ENCODE measurements at regions not wholly inside any gene's neighbourhood (a gene's known extent, or its start where the extent isn't known, plus 50 kb on each side); places are given as distances from the start of the nearest gene placed in this dataset.

DNA sequence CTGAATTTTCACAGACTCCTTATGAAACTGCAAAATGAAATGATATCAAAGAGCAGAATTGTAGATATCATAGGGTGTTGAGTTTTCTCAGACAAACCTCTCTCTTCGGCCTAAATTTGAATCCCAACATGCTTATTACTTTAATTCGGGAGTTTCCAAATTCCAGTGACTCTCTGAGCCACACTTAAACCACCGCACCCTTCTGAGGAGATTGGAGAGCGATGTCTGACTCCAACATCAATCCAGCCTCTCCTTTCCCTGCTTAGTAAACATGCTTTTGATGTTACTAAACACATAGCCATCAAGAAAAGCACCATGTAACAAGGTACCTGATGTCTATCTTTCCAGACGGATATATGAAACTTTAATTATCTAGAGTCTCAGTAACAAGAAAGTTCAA is 103.1 kb upstream of the ARHGAP28 start:
- Mint-ChIP-seq H3K4me3 (ENCODE audit: unreplicated experiment) (no peak overlapping the region), H3K36me3 (ENCODE audit: insufficient read depth, unreplicated experiment) (no peaks in the 10 kb centered on the region), H3K4me1 (ENCODE audit: low read depth, unreplicated experiment) (peaks cover 12% of the 10 kb centered on the region), H3K27ac (ENCODE audit: unreplicated experiment) (no peak overlapping the region), H3K27me3 (ENCODE audit: insufficient read depth, unreplicated experiment) (no peaks in the 10 kb centered on the region), H3K9me3 (ENCODE audit: unreplicated experiment) (no peaks in the 10 kb centered on the region)
- BruUV-seq (replicated peaks), result no TSS peak
- POLR2A ChIA-PET, result no interaction called here
- H3K36me3 ChIP-seq (ENCODE audit: control insufficient read depth, insufficient read depth, low read length), result no peaks in the 10 kb centered on the region
- no peak overlapping the region for H3K4me3 ChIP-seq (ENCODE audit: low read depth, low read length)
- H3K9me3 ChIP-seq, result no peaks in the 10 kb centered on the region
- TF ChIP-seq CTCF (IDR thresholded peaks at IDR 0.05; ENCODE audit: insufficient read depth in 1 of 2, low read depth in 1 of 2, low read length in 1 of 2, severe bottlenecking in 1 of 2, unreplicated experiment in 1 of 2), result no peak
- CTCF ChIA-PET, result no interaction called here
- DNase-seq, result no peak
- no peaks in the 10 kb centered on the region for H3K27me3 ChIP-seq (replicated peaks; ENCODE audit: control insufficient read depth, insufficient read depth, low read length)
- no peaks in the 10 kb centered on the region for H3K4me1 ChIP-seq
- intact Hi-C loops (cut with micrococcal nuclease; ENCODE audit: unreplicated experiment), result no loop called here

DNA sequence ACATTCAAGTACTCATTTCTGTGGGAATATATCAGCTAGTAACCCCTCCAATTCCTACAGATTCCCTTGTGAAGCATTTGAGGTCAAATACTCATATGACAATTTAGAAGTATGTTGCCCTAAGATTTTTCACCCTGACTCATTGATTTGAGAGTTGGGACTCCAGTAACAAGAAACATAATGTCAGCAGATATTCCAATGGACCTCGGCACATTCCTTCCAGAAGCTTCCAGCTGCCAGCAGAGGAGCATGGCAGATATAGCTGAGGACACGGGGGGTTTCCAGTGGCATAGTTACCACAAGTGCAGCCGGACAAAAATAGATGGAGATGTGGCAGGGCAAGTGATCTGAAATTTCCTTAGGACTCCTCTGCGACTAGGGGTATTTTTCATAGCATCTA is 101.9 kb upstream of the ARHGAP28 start:
- CTCF ChIA-PET, result no interaction called here

DNA sequence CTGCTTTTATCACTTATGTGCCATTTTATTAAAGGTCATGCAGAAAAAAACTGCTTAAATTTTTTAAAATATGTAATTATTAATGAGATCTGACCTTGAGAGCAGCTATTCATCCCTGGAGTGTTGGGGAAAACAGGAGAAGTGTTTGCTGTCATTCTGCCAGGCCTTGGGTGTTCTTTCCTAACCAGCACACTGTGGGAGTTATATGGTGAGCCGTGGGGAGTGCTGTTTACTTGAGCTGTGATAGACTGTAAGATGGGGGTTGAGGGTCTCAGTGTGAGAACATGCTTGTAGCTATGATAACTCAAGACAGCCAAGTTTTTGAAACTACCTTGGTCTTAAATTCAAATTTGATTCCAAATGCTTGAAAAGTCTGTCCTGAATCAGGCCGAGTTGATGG is 101.3 kb upstream of the ARHGAP28 start:
- intact Hi-C loops (cut with micrococcal nuclease; ENCODE audit: unreplicated experiment), result no loop called here
- no TSS peak for BruUV-seq (replicated peaks)
- CTCF ChIA-PET, result no interaction called here

More for the DNA sequence above, 101.9 kb upstream of the ARHGAP28 start:
- Histone ChIP-seq H3K36me3 (ENCODE audit: control insufficient read depth, insufficient read depth, low read length) (no peaks in the 10 kb centered on the region), H3K9me3 (no peaks in the 10 kb centered on the region), H3K27me3 (replicated peaks; ENCODE audit: control insufficient read depth, insufficient read depth, low read length) (no peaks in the 10 kb centered on the region), H3K4me3 (ENCODE audit: low read depth, low read length) (no peak overlapping the region), H3K4me1 (no peaks in the 10 kb centered on the region)
- no peak for TF ChIP-seq CTCF (IDR thresholded peaks at IDR 0.05; ENCODE audit: insufficient read depth in 1 of 2, low read depth in 1 of 2, low read length in 1 of 2, severe bottlenecking in 1 of 2, unreplicated experiment in 1 of 2)
- intact Hi-C loops (cut with micrococcal nuclease; ENCODE audit: unreplicated experiment), result no loop called here
- Mint-ChIP-seq H3K4me1 (ENCODE audit: low read depth, unreplicated experiment) (peaks cover 12% of the 10 kb centered on the region), H3K27ac (ENCODE audit: unreplicated experiment) (no peak overlapping the region), H3K36me3 (ENCODE audit: insufficient read depth, unreplicated experiment) (no peaks in the 10 kb centered on the region), H3K27me3 (ENCODE audit: insufficient read depth, unreplicated experiment) (no peaks in the 10 kb centered on the region), H3K9me3 (ENCODE audit: unreplicated experiment) (no peaks in the 10 kb centered on the region), H3K4me3 (ENCODE audit: unreplicated experiment) (no peak overlapping the region)
- no TSS peak for BruUV-seq (replicated peaks)
- no peak for DNase-seq
- POLR2A ChIA-PET, result no interaction called here

More for the DNA sequence above, 101.3 kb upstream of the ARHGAP28 start:
- no peaks in the 10 kb centered on the region for H3K9me3 ChIP-seq
- H3K4me1 Mint-ChIP-seq (ENCODE audit: low read depth, unreplicated experiment), result peaks cover 9% of the 10 kb centered on the region
- H3K27me3 Mint-ChIP-seq (ENCODE audit: insufficient read depth, unreplicated experiment), result no peaks in the 10 kb centered on the region
- no peaks in the 10 kb centered on the region for H3K36me3 Mint-ChIP-seq (ENCODE audit: insufficient read depth, unreplicated experiment)
- no peaks in the 10 kb centered on the region for H3K27me3 ChIP-seq (replicated peaks; ENCODE audit: control insufficient read depth, insufficient read depth, low read length)
- TF ChIP-seq CTCF (IDR thresholded peaks at IDR 0.05; ENCODE audit: insufficient read depth in 1 of 2, low read depth in 1 of 2, low read length in 1 of 2, severe bottlenecking in 1 of 2, unreplicated experiment in 1 of 2), result no peak
- peak overlapping the region; percentile 63 for H3K27ac Mint-ChIP-seq (ENCODE audit: unreplicated experiment)
- no peaks in the 10 kb centered on the region for H3K9me3 Mint-ChIP-seq (ENCODE audit: unreplicated experiment)
- H3K36me3 ChIP-seq (ENCODE audit: control insufficient read depth, insufficient read depth, low read length), result no peaks in the 10 kb centered on the region
- no peak for DNase-seq
- POLR2A ChIA-PET, result no interaction called here
- no peak overlapping the region for H3K4me3 Mint-ChIP-seq (ENCODE audit: unreplicated experiment)
- H3K4me1 ChIP-seq, result no peaks in the 10 kb centered on the region
- H3K4me3 ChIP-seq (ENCODE audit: low read depth, low read length), result no peak overlapping the region

Measured in Caco-2 (cell line).